HG02571 (cell line): ENCODE measurements at regions not wholly inside any gene's neighbourhood (a gene's known extent, or its start where the extent isn't known, plus 50 kb on each side); places are given as distances from the start of the nearest gene placed in this dataset.

Experiments used
- ATAC-seq: cut with Tn5 transposase; IDR thresholded peaks from one replicate; pipeline ENCODE4 v1.9.1; 2021; ENCODE audit warnings: mild to moderate bottlenecking, moderate library complexity; ENCODE audit not compliant: unreplicated experiment

- no peak for ATAC-seq
Observed at GRCh38 chr6:44603044-44603686, 215.7 kb downstream of the CDC5L start.

- no peak for ATAC-seq
Observed at GRCh38 chr6:44606504-44606903, 219.0 kb downstream of the CDC5L start.

GRCh38 chr6:44606976-44607375, 219.5 kb downstream of the CDC5L start:
- no peak for ATAC-seq

- ATAC-seq: no peak
Observed at GRCh38 chr6:44608175-44608574, 220.7 kb downstream of the CDC5L start.

GRCh38 chr6:44609051-44609612, 221.6 kb downstream of the CDC5L start:
- no peak for ATAC-seq

- no peak for ATAC-seq
Observed at GRCh38 chr6:44614396-44614795, 226.9 kb downstream of the CDC5L start.

GRCh38 chr6:44615621-44616020, 228.1 kb downstream of the CDC5L start:
- ATAC-seq: no peak

- ATAC-seq: no peak
Observed at GRCh38 chr6:44617416-44617815, 229.9 kb downstream of the CDC5L start.

GRCh38 chr6:44618371-44618770, 230.9 kb downstream of the CDC5L start:
- no peak for ATAC-seq

GRCh38 chr6:44620922-44621321, 233.4 kb downstream of the CDC5L start:
- ATAC-seq: no peak

- ATAC-seq: no peak
Observed at GRCh38 chr6:44621846-44622245, 234.3 kb downstream of the CDC5L start.

- ATAC-seq: no peak
Observed at GRCh38 chr6:44622555-44622954, 235.0 kb downstream of the CDC5L start.

GRCh38 chr6:44622956-44623355, 235.4 kb downstream of the CDC5L start:
- ATAC-seq: no peak

GRCh38 chr6:44624226-44624625, 236.7 kb downstream of the CDC5L start:
- no peak for ATAC-seq

GRCh38 chr6:44624936-44625573, 237.5 kb downstream of the CDC5L start:
- ATAC-seq: no peak

- ATAC-seq: no peak
Observed at GRCh38 chr6:44625996-44626395, 238.5 kb downstream of the CDC5L start.

- no peak for ATAC-seq
Observed at GRCh38 chr6:44626616-44627015, 239.1 kb downstream of the CDC5L start.

GRCh38 chr6:44627091-44627882, 239.8 kb downstream of the CDC5L start:
- no peak for ATAC-seq

- no peak for ATAC-seq
Observed at GRCh38 chr6:44627883-44628271, 240.4 kb downstream of the CDC5L start.

GRCh38 chr6:44628347-44628746, 240.8 kb downstream of the CDC5L start:
- no peak for ATAC-seq

GRCh38 chr6:44629636-44630035, 242.1 kb downstream of the CDC5L start:
- no peak for ATAC-seq
